Activated CD4-positive, alpha-beta T cell treated with anti-CD3 and anti-CD28 coated beads for 1 hour (primary cell): ENCODE measurements at regions not wholly inside any gene's neighbourhood (a gene's known extent, or its start where the extent isn't known, plus 50 kb on each side); places are given as distances from the start of the nearest gene placed in this dataset.
A peak's percentile ranks its signal among the peaks of the same experiment; 100 is the strongest.
"Not testable (repeated sequence)": the region's sequence is repeated elsewhere in the genome, so short reads cannot be mapped to it uniquely, and the experiment has no call there.

ENCODE experiments used
- DNase-seq: peaks from one replicate; pipeline ENCODE4 v3.0.0-alpha.2; 2020

GRCh38 chrX:54615109-54615508, 85.1 kb downstream of the GNL3L start:
- DNase-seq = no peak

GRCh38 chrX:54633641-54634040, 103.6 kb downstream of the GNL3L start:
- no peak for DNase-seq

- no peak for DNase-seq
Observed at GRCh38 chrX:54639018-54639345, 109.0 kb downstream of the GNL3L start.

- peak; percentile 85 for DNase-seq
Observed at GRCh38 chrX:54639346-54640102, 109.5 kb downstream of the GNL3L start.

GRCh38 chrX:54640103-54640690, 110.2 kb downstream of the GNL3L start:
- DNase-seq = no peak

GRCh38 chrX:54640736-54641135, 110.7 kb downstream of the GNL3L start:
- no peak for DNase-seq

- no peak for DNase-seq
Observed at GRCh38 chrX:54641530-54641929, 111.5 kb downstream of the GNL3L start.

GRCh38 chrX:54647607-54648006, 117.6 kb downstream of the GNL3L start:
- DNase-seq = not testable (repeated sequence)

- no peak for DNase-seq
Observed at GRCh38 chrX:54659547-54659946, 129.5 kb downstream of the GNL3L start.

- DNase-seq = no peak
Observed at GRCh38 chrX:54675762-54676161, 122.3 kb downstream of the ITIH6 start.

GRCh38 chrX:54695231-54695630, 102.8 kb downstream of the ITIH6 start:
- no peak for DNase-seq

- DNase-seq = no peak
Observed at GRCh38 chrX:54695816-54696487, 102.1 kb downstream of the ITIH6 start.
